ENCODE measurements at regions not wholly inside any gene's neighbourhood (a gene's known extent, or its start where the extent isn't known, plus 50 kb on each side); places are given as distances from the start of the nearest gene placed in this dataset.

DNA sequence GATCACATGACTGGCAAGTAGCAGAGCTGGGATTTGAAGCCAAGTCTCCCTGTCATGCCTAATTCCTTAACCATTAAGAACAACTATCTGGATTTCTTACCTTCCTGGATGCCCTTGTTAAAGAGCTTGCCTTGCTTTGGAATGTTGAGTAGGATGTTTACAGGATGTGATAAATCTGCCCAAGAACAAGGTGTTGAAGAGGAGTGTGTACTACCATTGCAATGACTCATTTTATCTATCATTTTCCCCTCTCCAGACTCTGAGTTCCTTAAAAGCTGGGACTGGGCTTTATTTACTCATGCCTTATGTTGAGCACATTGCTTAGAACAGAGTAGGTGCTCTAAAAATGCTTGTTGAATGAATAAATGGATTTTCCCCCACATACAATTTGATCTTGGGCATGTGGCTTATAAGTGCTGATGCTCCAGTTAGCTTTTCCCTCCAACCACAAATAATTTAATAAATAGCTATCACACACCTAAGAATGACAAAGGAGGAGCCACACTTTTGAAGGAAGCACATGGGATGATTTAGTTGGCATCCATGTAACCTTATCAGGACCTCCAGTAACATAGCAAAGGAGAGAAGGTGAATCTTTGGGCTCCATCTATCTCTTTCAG is 268.6 kb upstream of the SESN3 start:
- H3K27me3 ChIP-seq, result no peaks in the 10 kb centered on the region
- no peaks in the 10 kb centered on the region for H3K36me3 ChIP-seq
- DNase-seq (ENCODE audit: low spot score in 2 of 2), result no peak
- H3K4me1 ChIP-seq, result no peaks in the 10 kb centered on the region
- no peaks in the 10 kb centered on the region for H3K9me3 ChIP-seq
- TF ChIP-seq POLR2AphosphoS5 (IDR thresholded peaks at IDR 0.05), result no peak
- TF ChIP-seq EP300 (IDR thresholded peaks at IDR 0.05), result no peak
- TF ChIP-seq CTCF (IDR thresholded peaks at IDR 0.05), result no peak
- no peak for TF ChIP-seq POLR2A (IDR thresholded peaks at IDR 0.05)
- H3K27ac ChIP-seq, result no peak overlapping the region
- H3K4me3 ChIP-seq, result no peak overlapping the region

- Histone ChIP-seq H3K36me3 (no peaks in the 10 kb centered on the region), H3K4me3 (no peak overlapping the region), H3K9me3 (no peaks in the 10 kb centered on the region), H3K27me3 (no peaks in the 10 kb centered on the region), H3K27ac (no peak overlapping the region), H3K4me1 (no peaks in the 10 kb centered on the region)
- no peak for DNase-seq (ENCODE audit: low spot score in 2 of 2)
- 96% methylated on average over 2 of the region's 2 CpGs for WGBS
- no peak for TF ChIP-seq CTCF (IDR thresholded peaks at IDR 0.05)
- TF ChIP-seq POLR2AphosphoS5 (IDR thresholded peaks at IDR 0.05), result no peak
- TF ChIP-seq POLR2A (IDR thresholded peaks at IDR 0.05), result no peak
- TF ChIP-seq EP300 (IDR thresholded peaks at IDR 0.05), result no peak
Measured at GRCh38 chr11:95498722-95499425, 267.9 kb upstream of the SESN3 start.

DNA sequence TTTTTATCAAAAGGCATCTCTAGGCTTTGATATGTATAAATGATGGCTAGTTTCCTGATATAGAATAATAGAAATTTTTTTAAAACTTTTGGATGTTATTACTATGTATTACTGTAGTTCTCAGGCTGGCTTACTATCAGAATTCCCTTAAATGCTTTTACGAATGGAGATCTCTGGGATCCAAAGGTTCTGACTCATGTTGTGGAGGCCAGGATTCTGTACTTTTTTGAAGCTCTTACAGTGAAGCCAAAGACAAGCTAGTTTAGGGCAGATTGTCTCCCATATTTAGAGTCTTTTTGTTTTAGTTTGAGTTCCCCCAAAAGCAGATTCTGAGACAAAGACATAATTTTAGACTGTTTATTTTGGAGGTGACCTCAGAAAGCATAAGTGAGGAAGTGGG is 265.9 kb upstream of the SESN3 start:
- TF ChIP-seq POLR2AphosphoS5 (IDR thresholded peaks at IDR 0.05), result no peak
- no peak for TF ChIP-seq POLR2A (IDR thresholded peaks at IDR 0.05)
- TF ChIP-seq CTCF (IDR thresholded peaks at IDR 0.05), result no peak
- no peak for TF ChIP-seq EP300 (IDR thresholded peaks at IDR 0.05)
- H3K27ac ChIP-seq, result no peak overlapping the region
- no peak overlapping the region for H3K4me3 ChIP-seq
- H3K27me3 ChIP-seq, result no peaks in the 10 kb centered on the region
- peaks cover 4% of the 10 kb centered on the region for H3K9me3 ChIP-seq
- 86% methylated on average over 1 of the region's 1 CpG for WGBS
- DNase-seq (ENCODE audit: low spot score in 2 of 2), result no peak
- H3K4me1 ChIP-seq, result no peaks in the 10 kb centered on the region
- no peaks in the 10 kb centered on the region for H3K36me3 ChIP-seq

- no peak for TF ChIP-seq CTCF (IDR thresholded peaks at IDR 0.05)
- no peak for TF ChIP-seq POLR2AphosphoS5 (IDR thresholded peaks at IDR 0.05)
- no peak for TF ChIP-seq POLR2A (IDR thresholded peaks at IDR 0.05)
- TF ChIP-seq EP300 (IDR thresholded peaks at IDR 0.05), result no peak
- Histone ChIP-seq H3K4me3 (no peak overlapping the region), H3K36me3 (no peaks in the 10 kb centered on the region), H3K27ac (no peak overlapping the region), H3K9me3 (peaks cover 4% of the 10 kb centered on the region), H3K27me3 (no peaks in the 10 kb centered on the region), H3K4me1 (no peaks in the 10 kb centered on the region)
- no peak for DNase-seq (ENCODE audit: low spot score in 2 of 2)
- WGBS, result 82% methylated on average over 4 of the region's 4 CpGs
Measured at GRCh38 chr11:95495706-95496105, 264.7 kb upstream of the SESN3 start.

GRCh38 chr11:95494856-95495255 is 263.9 kb upstream of the SESN3 start:
- Histone ChIP-seq H3K9me3 (peaks cover 4% of the 10 kb centered on the region), H3K4me3 (no peak overlapping the region), H3K36me3 (no peaks in the 10 kb centered on the region), H3K27ac (no peak overlapping the region), H3K27me3 (no peaks in the 10 kb centered on the region), H3K4me1 (no peaks in the 10 kb centered on the region)
- WGBS, result 94% methylated on average over 1 of the region's 1 CpG
- DNase-seq (ENCODE audit: low spot score in 2 of 2), result no peak
- TF ChIP-seq EP300 (IDR thresholded peaks at IDR 0.05) (no peak), POLR2AphosphoS5 (IDR thresholded peaks at IDR 0.05) (no peak), POLR2A (IDR thresholded peaks at IDR 0.05) (no peak), CTCF (IDR thresholded peaks at IDR 0.05) (no peak)
